GM21529 (cell line): ENCODE measurements at regions not wholly inside any gene's neighbourhood (a gene's known extent, or its start where the extent isn't known, plus 50 kb on each side); places are given as distances from the start of the nearest gene placed in this dataset.

Experiments used
- ATAC-seq: cut with Tn5 transposase; IDR thresholded peaks from one replicate; pipeline ENCODE4 v1.9.1; 2021; ENCODE audit not compliant: unreplicated experiment

- ATAC-seq: no peak
Observed at GRCh38 chr14:104520620-104521410, 58.7 kb upstream of the C14orf180 start.

GRCh38 chr14:104521816-104522745, 57.5 kb upstream of the C14orf180 start:
- ATAC-seq: no peak

DNA sequence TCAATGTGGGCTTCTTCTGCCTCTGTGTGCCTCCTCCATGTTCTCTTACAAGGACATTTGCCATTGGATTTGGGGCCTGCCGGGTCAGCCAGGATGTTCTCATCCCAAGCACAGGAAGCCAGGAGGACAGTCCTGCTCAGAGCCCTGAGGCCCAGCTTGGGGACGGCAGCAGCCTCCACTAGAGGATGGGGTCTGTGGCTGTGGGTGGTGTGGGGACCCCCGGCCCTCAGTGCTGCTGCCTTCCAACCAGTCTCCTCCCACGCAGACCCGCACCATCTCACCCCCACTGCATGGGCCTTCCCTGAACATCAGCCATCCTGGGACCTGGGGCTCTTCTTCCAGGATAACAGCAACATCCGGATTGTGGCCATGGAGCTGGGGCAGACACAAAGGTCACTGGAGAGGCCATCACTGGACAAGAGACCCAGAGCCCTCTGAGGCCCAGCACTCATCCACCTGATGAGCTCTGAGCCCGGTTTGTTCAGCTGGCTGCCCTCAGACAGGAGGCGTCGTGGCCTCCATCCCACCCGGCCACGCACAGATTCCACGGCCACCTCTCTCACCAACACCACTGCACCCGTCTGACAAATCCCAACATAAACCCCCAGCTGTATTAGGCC, 56.5 kb upstream of the C14orf180 start:
- ATAC-seq: no peak

DNA sequence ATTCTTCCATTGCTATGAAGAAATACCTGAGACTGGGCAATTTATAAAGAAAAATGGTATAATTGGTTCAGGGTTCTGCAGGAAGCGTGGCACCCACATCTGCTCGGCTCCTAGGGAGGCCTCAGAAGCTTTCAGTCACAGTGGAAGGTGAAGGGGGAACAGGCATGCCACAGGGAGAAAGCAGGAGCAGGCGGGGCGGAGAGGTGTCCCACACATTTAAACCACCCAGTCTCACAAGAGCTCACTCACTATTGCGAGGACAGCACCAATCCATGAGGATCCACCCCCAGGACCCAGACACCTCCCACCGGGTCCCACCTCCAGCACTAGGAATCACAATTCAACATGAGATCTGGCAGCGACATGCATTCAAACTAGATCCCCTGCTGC, 56.0 kb upstream of the C14orf180 start:
- no peak for ATAC-seq

GRCh38 chr14:104524726-104525125, 54.8 kb upstream of the C14orf180 start:
- no peak for ATAC-seq

GRCh38 chr14:104526723-104527645, 52.6 kb upstream of the C14orf180 start:
- no peak for ATAC-seq

DNA sequence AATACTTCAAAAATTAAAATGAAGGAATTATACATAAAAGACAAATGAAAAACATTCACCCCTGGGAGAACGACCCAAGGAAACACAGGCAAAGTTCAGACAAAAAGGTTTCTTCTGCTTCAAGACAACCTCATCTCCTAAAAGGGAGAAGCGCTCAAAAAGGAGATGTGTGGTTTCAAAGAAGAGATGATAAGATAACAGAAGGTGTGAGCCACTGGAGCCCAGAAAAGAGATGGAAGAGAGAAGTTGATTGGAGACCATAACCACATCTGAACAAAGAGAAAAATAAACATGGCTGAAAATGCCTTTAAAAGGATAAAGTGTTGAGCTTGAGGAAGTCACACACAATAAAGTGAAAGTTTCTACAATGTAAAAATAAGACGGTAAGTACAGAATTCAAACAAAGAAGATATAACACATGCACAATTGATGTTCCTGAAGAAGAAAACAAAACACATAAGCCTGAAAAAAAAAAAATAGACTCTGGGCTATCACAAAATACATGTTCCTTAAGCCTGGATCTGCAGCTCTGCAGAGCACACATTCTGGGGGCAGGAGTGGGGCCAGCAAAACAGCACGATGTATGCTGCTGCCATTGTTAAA, 51.6 kb upstream of the C14orf180 start:
- no peak for ATAC-seq

- ATAC-seq: no peak
Observed at GRCh38 chr14:104528496-104528895, 51.1 kb upstream of the C14orf180 start.
